Thyroid gland (tissue), 4 donors: ENCODE measurements at regions not wholly inside any gene's neighbourhood (a gene's known extent, or its start where the extent isn't known, plus 50 kb on each side); places are given as distances from the start of the nearest gene placed in this dataset.

Experiments
- CTCF ChIP-seq, 6 experiments: fragments of 200-600 bp in 3 of 6; fragments of 450-650 bp in 3 of 6; sonication (generic) in 3 of 6; IDR thresholded peaks; one replicate each; pipeline ENCODE4 v1.5.1; 2016 to 2019; ENCODE audit warnings: antibody characterized with exemption in 6 of 6, mild to moderate bottlenecking in 2 of 6, inconsistent platforms in 1 of 6, moderate library complexity in 1 of 6
- POLR2A ChIP-seq, 2 donors: fragments of 450-650 bp; IDR thresholded peaks; one replicate each; pipeline ENCODE4 v1.6.1; 2017; ENCODE audit warnings: antibody characterized with exemption in 2 of 2, mild to moderate bottlenecking in 2 of 2, moderate library complexity in 1 of 2

- no peak for TF ChIP-seq POLR2A (IDR thresholded peaks at IDR 0.05)
- TF ChIP-seq CTCF (IDR thresholded peaks at IDR 0.05) = no peak
Measured at GRCh38 chr4:26015133-26015651, 101.2 kb downstream of the SMIM20 start.
